HG03575 (cell line): ENCODE measurements at regions not wholly inside any gene's neighbourhood (a gene's known extent, or its start where the extent isn't known, plus 50 kb on each side); places are given as distances from the start of the nearest gene placed in this dataset.
"Not testable (repeated sequence)": the region's sequence is repeated elsewhere in the genome, so short reads cannot be mapped to it uniquely, and the experiment has no call there.

Source experiments
- ATAC-seq: cut with Tn5 transposase; IDR thresholded peaks from one replicate; pipeline ENCODE4 v1.9.1; 2021; ENCODE audit not compliant: unreplicated experiment, insufficient number of reproducible peaks, low FRiP score; ENCODE audit errors: extremely low read depth

GRCh38 chr20:30376767-30377658, 880.5 kb upstream of the DEFB115 start:
- ATAC-seq: peak; percentile 91

GRCh38 chr20:30378317-30378716, 879.1 kb upstream of the DEFB115 start:
- not testable (repeated sequence) for ATAC-seq

GRCh38 chr20:30378721-30379120, 878.7 kb upstream of the DEFB115 start:
- not testable (repeated sequence) for ATAC-seq

- not testable (repeated sequence) for ATAC-seq
These were observed 872.6 kb upstream of the DEFB115 start for GRCh38 chr20:30384841-30385240.

- not testable (repeated sequence) for ATAC-seq
These were observed 871.4 kb upstream of the DEFB115 start for GRCh38 chr20:30386099-30386498.

- not testable (repeated sequence) for ATAC-seq
These were observed 869.6 kb upstream of the DEFB115 start for GRCh38 chr20:30387823-30388222.

GRCh38 chr20:30393523-30393922, 863.9 kb upstream of the DEFB115 start:
- ATAC-seq: not testable (repeated sequence)

- not testable (repeated sequence) for ATAC-seq
These were observed 860.4 kb upstream of the DEFB115 start for GRCh38 chr20:30397111-30397510.

GRCh38 chr20:30405061-30405460, 852.4 kb upstream of the DEFB115 start:
- ATAC-seq: not testable (repeated sequence)

GRCh38 chr20:30405585-30405984, 851.9 kb upstream of the DEFB115 start:
- not testable (repeated sequence) for ATAC-seq

GRCh38 chr20:30406370-30406769, 851.1 kb upstream of the DEFB115 start:
- not testable (repeated sequence) for ATAC-seq

- ATAC-seq: no peak
These were observed 844.5 kb upstream of the DEFB115 start for GRCh38 chr20:30412972-30413371.

- not testable (repeated sequence) for ATAC-seq
These were observed 840.1 kb upstream of the DEFB115 start for GRCh38 chr20:30417387-30417786.

- not testable (repeated sequence) for ATAC-seq
These were observed 839.1 kb upstream of the DEFB115 start for GRCh38 chr20:30418378-30418777.

GRCh38 chr20:30419466-30419865, 838.0 kb upstream of the DEFB115 start:
- no peak for ATAC-seq

- not testable (repeated sequence) for ATAC-seq
These were observed 837.5 kb upstream of the DEFB115 start for GRCh38 chr20:30419871-30420420.
